ENCODE measurements at regions not wholly inside any gene's neighbourhood (a gene's known extent, or its start where the extent isn't known, plus 50 kb on each side); places are given as distances from the start of the nearest gene placed in this dataset.

DNA sequence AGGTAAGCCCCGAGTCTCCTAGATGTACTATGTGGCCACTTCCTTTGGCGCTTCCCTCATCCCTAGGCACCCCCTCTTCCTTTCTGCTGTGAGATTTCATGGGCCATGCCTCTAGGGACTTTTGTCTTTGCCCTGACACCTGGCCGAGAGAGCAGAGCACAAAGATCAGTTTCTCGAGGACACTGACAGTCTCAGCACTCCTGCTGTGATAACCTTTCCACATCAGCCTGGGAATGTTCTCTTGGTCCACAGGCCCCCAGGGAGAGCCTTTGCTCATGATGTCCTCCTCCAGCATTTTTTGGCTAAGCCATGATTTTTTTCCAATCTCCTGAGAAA, 127.0 kb upstream of the CPEB4 start (continued):
- TF ChIP-seq, protein P1, sequence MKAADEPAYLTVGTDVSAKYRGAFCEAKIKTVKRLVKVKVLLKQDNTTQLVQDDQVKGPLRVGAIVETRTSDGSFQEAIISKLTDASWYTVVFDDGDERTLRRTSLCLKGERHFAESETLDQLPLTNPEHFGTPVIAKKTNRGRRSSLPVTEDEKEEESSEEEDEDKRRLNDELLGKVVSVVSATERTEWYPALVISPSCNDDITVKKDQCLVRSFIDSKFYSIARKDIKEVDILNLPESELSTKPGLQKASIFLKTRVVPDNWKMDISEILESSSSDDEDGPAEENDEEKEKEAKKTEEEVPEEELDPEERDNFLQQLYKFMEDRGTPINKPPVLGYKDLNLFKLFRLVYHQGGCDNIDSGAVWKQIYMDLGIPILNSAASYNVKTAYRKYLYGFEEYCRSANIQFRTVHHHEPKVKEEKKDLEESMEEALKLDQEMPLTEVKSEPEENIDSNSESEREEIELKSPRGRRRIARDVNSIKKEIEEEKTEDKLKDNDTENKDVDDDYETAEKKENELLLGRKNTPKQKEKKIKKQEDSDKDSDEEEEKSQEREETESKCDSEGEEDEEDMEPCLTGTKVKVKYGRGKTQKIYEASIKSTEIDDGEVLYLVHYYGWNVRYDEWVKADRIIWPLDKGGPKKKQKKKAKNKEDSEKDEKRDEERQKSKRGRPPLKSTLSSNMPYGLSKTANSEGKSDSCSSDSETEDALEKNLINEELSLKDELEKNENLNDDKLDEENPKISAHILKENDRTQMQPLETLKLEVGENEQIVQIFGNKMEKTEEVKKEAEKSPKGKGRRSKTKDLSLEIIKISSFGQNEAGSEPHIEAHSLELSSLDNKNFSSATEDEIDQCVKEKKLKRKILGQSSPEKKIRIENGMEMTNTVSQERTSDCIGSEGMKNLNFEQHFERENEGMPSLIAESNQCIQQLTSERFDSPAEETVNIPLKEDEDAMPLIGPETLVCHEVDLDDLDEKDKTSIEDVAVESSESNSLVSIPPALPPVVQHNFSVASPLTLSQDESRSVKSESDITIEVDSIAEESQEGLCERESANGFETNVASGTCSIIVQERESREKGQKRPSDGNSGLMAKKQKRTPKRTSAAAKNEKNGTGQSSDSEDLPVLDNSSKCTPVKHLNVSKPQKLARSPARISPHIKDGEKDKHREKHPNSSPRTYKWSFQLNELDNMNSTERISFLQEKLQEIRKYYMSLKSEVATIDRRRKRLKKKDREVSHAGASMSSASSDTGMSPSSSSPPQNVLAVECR (CRISPR knock-in tag; IDR thresholded peaks at IDR 0.05; ENCODE audit: borderline replicate concordance), result no peak
- TF ChIP-seq TEAD3 (CRISPR knock-in tag; optimal IDR thresholded peaks at IDR 0.05; ENCODE audit: borderline replicate concordance) (peak; percentile 30), ESRRA (CRISPR knock-in tag; IDR thresholded peaks at IDR 0.05; ENCODE audit: low read depth) (0 out of 2 replicates have a peak, but pooled peaks have one; percentile 38), ZNF224 (CRISPR knock-in tag; IDR thresholded peaks at IDR 0.05) (no peak), HOXA3 (CRISPR knock-in tag; IDR thresholded peaks at IDR 0.05) (peak; percentile 33; the same call in 1 of the 2 replicates), SP1 (IDR thresholded peaks at IDR 0.05) (no peak), SP1 (CRISPR knock-in tag; IDR thresholded peaks at IDR 0.05) (no peak), SAP130 (CRISPR knock-in tag; IDR thresholded peaks at IDR 0.05; ENCODE audit: low read depth) (0 out of 2 replicates have a peak, but pooled peaks have one; percentile 16)

DNA sequence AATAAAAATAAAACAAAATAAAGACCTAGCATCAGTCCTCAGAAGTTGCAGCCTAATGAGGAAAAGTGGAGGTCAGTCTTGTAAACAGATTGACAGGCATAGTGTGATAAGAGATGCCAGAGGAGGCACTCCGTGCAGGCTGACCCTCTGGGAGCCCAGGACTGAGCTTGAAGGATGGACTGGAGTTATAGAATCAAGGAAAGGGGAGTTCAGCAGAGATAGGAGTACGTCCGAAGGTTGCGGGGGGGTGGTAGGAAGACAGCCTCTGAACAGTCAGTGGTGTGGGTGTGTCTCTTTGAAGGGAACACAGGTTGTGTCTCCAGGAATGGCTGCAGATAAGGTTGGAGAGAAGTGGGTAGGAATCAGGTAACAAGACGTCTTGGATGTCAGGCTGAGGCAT, 126.1 kb upstream of the CPEB4 start:
- no peak for DNase-seq (ENCODE audit: low spot score)
- ChIA-PET CTCF (ENCODE audit: low intra/inter-chr PET ratio, low total read pairs) (no interaction called here), POLR2A (no interaction called here)
- no peaks in the 10 kb centered on the region for H3K27me3 ChIP-seq (ENCODE audit: control insufficient read depth in 1 of 2, insufficient read depth in 2 of 2, low read length in 2 of 2)
- H3K27ac ChIP-seq (ENCODE audit: extremely low read length, insufficient read depth, low read length), result no peak overlapping the region
- BruUV-seq (replicated peaks), result no TSS peak
- no peaks in the 10 kb centered on the region for H3K9me3 ChIP-seq (ENCODE audit: low read length)
- in situ Hi-C loops (cut with HindIII; ENCODE audit: extremely low pct_ligation_motif_present, low pct_unique_long_range_greater_than_20kb), result loop anchor here (25.0 kb wide), 1 partner anchor 200 kb away; no protein-coding TSS in a partner anchor
- no peaks in the 10 kb centered on the region for H4K20me1 ChIP-seq (ENCODE audit: insufficient read depth, low read length)
- no peak for FAIRE-seq
- H3K36me3 ChIP-seq (replicated peaks in 1 of 2; ENCODE audit: control insufficient read depth in 1 of 2, insufficient read depth in 2 of 2, low read length in 2 of 2), result no peaks in the 10 kb centered on the region
- 90% methylated on average over 5 of the region's 5 CpGs for WGBS (ENCODE audit: low lambda C conversion rate)
- H3K4me1 ChIP-seq (ENCODE audit: insufficient read depth, low read length), result peaks cover 91% of the 10 kb centered on the region
- H3K79me2 ChIP-seq (ENCODE audit: insufficient read depth, low read length), result no peaks in the 10 kb centered on the region
- no peak for TF ChIP-seq PCBP1 (IDR thresholded peaks at IDR 0.05; ENCODE audit: borderline replicate concordance, low read depth, low read length)
- no peak for TF ChIP-seq ZIK1 (CRISPR knock-in tag; IDR thresholded peaks at IDR 0.05; ENCODE audit: borderline replicate concordance, low read depth)
- TF ChIP-seq NR2F6 (IDR thresholded peaks at IDR 0.05), result no peak
- TF ChIP-seq NR2F6 (CRISPR knock-in tag; IDR thresholded peaks at IDR 0.05), result no peak
- TF ChIP-seq, protein P2, sequence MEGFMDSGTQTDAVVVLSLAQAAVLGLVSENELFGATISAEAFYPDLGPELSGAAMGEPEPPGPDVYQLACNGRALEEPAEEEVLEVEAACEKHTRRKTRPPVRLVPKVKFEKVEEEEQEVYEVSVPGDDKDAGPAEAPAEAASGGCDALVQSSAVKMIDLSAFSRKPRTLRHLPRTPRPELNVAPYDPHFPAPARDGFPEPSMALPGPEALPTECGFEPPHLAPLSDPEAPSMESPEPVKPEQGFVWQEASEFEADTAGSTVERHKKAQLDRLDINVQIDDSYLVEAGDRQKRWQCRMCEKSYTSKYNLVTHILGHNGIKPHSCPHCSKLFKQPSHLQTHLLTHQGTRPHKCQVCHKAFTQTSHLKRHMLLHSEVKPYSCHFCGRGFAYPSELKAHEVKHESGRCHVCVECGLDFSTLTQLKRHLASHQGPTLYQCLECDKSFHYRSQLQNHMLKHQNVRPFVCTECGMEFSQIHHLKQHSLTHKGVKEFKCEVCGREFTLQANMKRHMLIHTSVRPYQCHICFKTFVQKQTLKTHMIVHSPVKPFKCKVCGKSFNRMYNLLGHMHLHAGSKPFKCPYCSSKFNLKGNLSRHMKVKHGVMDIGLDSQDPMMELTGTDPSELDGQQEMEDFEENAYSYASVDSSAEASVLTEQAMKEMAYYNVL (CRISPR knock-in tag; IDR thresholded peaks at IDR 0.05; ENCODE audit: borderline replicate concordance), result no peak
- TF ChIP-seq NFYC (CRISPR knock-in tag; IDR thresholded peaks at IDR 0.05), result no peak
- TF ChIP-seq GPN1 (CRISPR knock-in tag; IDR thresholded peaks at IDR 0.05; ENCODE audit: borderline replicate concordance), result no peak
- intact Hi-C loops (cut with micrococcal nuclease; ENCODE audit: unreplicated experiment), result loop anchor here (2.0 to 5.0 kb wide), 2 partner anchors 25 to 145 kb away; partner anchors contain the start of gene BOD1
- no peak overlapping the region for H2AFZ ChIP-seq (ENCODE audit: low read length)
- H3K9ac ChIP-seq (ENCODE audit: insufficient read depth, low read depth, low read length), result no peak overlapping the region
- no peak overlapping the region for H3K4me3 ChIP-seq (replicated peaks in 1 of 3; ENCODE audit: insufficient read depth in 1 of 3, low read depth in 2 of 3, low read length in 3 of 3)
- no peak for ATAC-seq
- H3K4me2 ChIP-seq (ENCODE audit: low read depth, low read length), result no peak overlapping the region

Data from HepG2 (cell line).